AG09309 (cell line): ENCODE measurements at regions not wholly inside any gene's neighbourhood (a gene's known extent, or its start where the extent isn't known, plus 50 kb on each side); places are given as distances from the start of the nearest gene placed in this dataset.

ENCODE experiments used
- DNase-seq: peaks from one replicate; pipeline ENCODE4 v3.0.0-alpha.2; 2010; ENCODE audit warnings: low read depth
- H3K4me3 ChIP-seq: 2 replicates; pipeline ENCODE4 v1.5.1; 2011; ENCODE audit warnings: mild to moderate bottlenecking, low read depth, low read length, moderate library complexity; ENCODE audit not compliant: control insufficient read depth
- TF ChIP-seq, protein P1 (sequence below): IDR thresholded peaks from 2 replicates; pipeline ENCODE4 v1.5.1; 2011; ENCODE audit warnings: mild to moderate bottlenecking, low read depth, low read length, inconsistent platforms; ENCODE audit not compliant: insufficient read depth, control insufficient read depth; ENCODE audit errors: missing control alignments

- no peak overlapping the region for H3K4me3 ChIP-seq
- TF ChIP-seq, protein P1, sequence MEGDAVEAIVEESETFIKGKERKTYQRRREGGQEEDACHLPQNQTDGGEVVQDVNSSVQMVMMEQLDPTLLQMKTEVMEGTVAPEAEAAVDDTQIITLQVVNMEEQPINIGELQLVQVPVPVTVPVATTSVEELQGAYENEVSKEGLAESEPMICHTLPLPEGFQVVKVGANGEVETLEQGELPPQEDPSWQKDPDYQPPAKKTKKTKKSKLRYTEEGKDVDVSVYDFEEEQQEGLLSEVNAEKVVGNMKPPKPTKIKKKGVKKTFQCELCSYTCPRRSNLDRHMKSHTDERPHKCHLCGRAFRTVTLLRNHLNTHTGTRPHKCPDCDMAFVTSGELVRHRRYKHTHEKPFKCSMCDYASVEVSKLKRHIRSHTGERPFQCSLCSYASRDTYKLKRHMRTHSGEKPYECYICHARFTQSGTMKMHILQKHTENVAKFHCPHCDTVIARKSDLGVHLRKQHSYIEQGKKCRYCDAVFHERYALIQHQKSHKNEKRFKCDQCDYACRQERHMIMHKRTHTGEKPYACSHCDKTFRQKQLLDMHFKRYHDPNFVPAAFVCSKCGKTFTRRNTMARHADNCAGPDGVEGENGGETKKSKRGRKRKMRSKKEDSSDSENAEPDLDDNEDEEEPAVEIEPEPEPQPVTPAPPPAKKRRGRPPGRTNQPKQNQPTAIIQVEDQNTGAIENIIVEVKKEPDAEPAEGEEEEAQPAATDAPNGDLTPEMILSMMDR: no peak
- DNase-seq: no peak
Measured at GRCh38 chr9:103978396-103978795, 115.7 kb upstream of the SMC2 start.

- H3K4me3 ChIP-seq: no peak overlapping the region
- TF ChIP-seq, protein P1: no peak
- no peak for DNase-seq
Measured at GRCh38 chr9:103981912-103982311, 112.2 kb upstream of the SMC2 start.

GRCh38 chr9:103985077-103985476 lies 109.0 kb upstream of the SMC2 start:
- no peak for DNase-seq
- H3K4me3 ChIP-seq: no peak overlapping the region
- TF ChIP-seq, protein P1: no peak

DNA sequence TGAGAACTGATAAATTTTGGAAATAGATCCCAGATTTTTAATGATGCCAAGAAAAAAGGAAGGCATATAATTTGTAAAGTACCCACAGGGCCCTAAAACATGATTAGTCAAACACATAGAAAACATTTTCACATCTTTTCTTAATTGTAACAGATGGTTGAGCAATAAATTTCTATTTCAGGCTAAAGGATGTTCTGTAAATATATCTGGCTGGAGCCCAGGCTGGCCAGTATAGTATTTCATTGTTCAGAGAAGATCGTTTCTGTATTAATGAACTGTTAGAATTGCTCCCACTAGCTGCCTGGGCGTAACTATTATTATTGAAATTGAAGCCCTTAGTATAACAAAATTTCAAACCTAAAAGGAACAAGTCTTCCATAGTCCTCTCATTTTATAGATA lies 105.3 kb upstream of the SMC2 start:
- TF ChIP-seq, protein P1: no peak
- no peak for DNase-seq
- no peak overlapping the region for H3K4me3 ChIP-seq

DNA sequence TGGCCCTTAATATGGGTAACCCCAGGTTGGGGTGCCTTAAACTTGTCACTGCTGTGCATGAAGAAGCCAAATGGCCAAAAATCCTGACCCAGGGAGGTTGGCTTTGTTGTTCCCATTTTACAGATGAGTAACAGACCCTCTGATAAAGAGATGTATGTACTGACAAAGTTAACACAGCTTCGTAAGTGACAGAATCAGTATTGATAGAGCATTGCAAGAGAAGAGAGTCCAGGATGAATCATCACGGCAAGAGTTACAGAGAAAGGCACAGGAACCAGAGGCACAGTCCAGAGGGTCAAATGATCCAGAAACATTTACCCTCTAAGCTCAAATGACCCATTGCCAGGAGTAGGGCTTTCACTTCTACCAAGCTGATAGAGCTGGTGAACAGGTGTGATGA lies 103.8 kb upstream of the SMC2 start:
- no peak overlapping the region for H3K4me3 ChIP-seq
- DNase-seq: no peak
- TF ChIP-seq, protein P1: no peak

- no peak for DNase-seq
- no peak overlapping the region for H3K4me3 ChIP-seq
- TF ChIP-seq, protein P1: no peak
Measured at GRCh38 chr9:103991001-103991400, 103.1 kb upstream of the SMC2 start.

DNA sequence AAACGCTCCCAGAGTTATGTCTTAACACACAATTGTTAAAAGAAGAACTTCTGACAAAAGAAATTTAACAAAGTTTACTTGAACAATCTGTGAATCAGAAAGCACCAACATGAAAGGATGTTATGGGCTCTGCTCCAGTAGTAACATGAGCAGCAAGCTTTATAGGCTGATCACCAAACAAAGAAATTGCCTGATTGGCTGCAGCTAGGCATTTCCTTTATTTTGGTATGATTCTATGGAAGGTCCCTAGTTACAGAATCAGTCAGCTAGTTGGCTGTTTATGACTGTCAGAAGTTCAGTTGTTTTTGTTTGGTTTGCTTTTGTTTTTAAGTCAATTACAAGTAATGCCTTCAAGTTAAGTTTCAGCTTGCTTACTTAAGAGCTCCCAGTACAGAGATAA lies 102.4 kb upstream of the SMC2 start:
- TF ChIP-seq, protein P1: no peak
- DNase-seq: no peak

More for the DNA sequence above, 102.4 kb upstream of the SMC2 start:
- no peak overlapping the region for H3K4me3 ChIP-seq
